WTC11 (cell line): ENCODE measurements at regions not wholly inside any gene's neighbourhood (a gene's known extent, or its start where the extent isn't known, plus 50 kb on each side); places are given as distances from the start of the nearest gene placed in this dataset.

ENCODE experiments used
- AFF4 ChIP-seq: sonication (generic); formaldehyde crosslinking; IDR thresholded peaks from 2 replicates; pipeline ENCODE4 v1.8.1; 2023; ENCODE audit warnings: mild to moderate bottlenecking, missing genetic modification reagents, borderline replicate concordance
- CTCF ChIP-seq: fragments of 200-600 bp; IDR thresholded peaks from 2 replicates; pipeline ENCODE4 v1.8.0; 2022; ENCODE audit warnings: antibody characterized with exemption
- E2F4 ChIP-seq: sonication (generic); formaldehyde crosslinking; IDR thresholded peaks from 2 replicates; pipeline ENCODE4 v1.8.1; 2022; ENCODE audit warnings: low read depth, mild to moderate bottlenecking, moderate library complexity, missing genetic modification reagents, borderline replicate concordance
- ELF4 ChIP-seq: sonication (generic); formaldehyde crosslinking; IDR thresholded peaks from 2 replicates; pipeline ENCODE4 v1.8.1; 2022; ENCODE audit warnings: low read depth, mild to moderate bottlenecking, moderate library complexity, missing genetic modification reagents
- ETV6 ChIP-seq: sonication (generic); formaldehyde crosslinking; IDR thresholded peaks from 2 replicates; pipeline ENCODE4 v1.8.1; 2022; ENCODE audit warnings: mild to moderate bottlenecking, missing genetic modification reagents
- JUN ChIP-seq: sonication (generic); formaldehyde crosslinking; IDR thresholded peaks from 2 replicates; pipeline ENCODE4 v1.8.0; 2023; ENCODE audit warnings: mild to moderate bottlenecking, missing genetic modification reagents
- NFYB ChIP-seq: sonication (generic); formaldehyde crosslinking; conservative IDR thresholded peaks from 2 replicates; pipeline ENCODE4 v1.8.0; 2022; ENCODE audit warnings: low read depth, missing genetic modification reagents
- PRDM15 ChIP-seq: sonication (generic); formaldehyde crosslinking; IDR thresholded peaks from 2 replicates; pipeline ENCODE4 v1.8.0; 2022; ENCODE audit warnings: missing genetic modification reagents
- SP1 ChIP-seq: sonication (generic); formaldehyde crosslinking; conservative IDR thresholded peaks from 2 replicates; pipeline ENCODE4 v1.8.1; 2022; ENCODE audit warnings: missing genetic modification reagents
- TP53 ChIP-seq: sonication (generic); formaldehyde crosslinking; IDR thresholded peaks from 2 replicates; pipeline ENCODE4 v1.8.1; 2023; ENCODE audit warnings: mild to moderate bottlenecking, missing genetic modification reagents
- USF1 ChIP-seq: sonication (generic); formaldehyde crosslinking; IDR thresholded peaks from 2 replicates; pipeline ENCODE4 v1.8.0; 2022; ENCODE audit warnings: mild to moderate bottlenecking, missing genetic modification reagents
- ZNF317 ChIP-seq: sonication (generic); formaldehyde crosslinking; IDR thresholded peaks from 2 replicates; pipeline ENCODE4 v1.8.1; 2023; ENCODE audit warnings: low read depth, mild to moderate bottlenecking, moderate library complexity, missing genetic modification reagents, borderline replicate concordance
- TF ChIP-seq, protein P1 (sequence below): sonication (generic); formaldehyde crosslinking; IDR thresholded peaks from 2 replicates; pipeline ENCODE4 v1.8.0; 2022; ENCODE audit warnings: mild to moderate bottlenecking, missing genetic modification reagents

- TF ChIP-seq ZNF317 (CRISPR knock-in tag): no peak
- TF ChIP-seq CTCF: no peak
- no peak for TF ChIP-seq SP1
- TF ChIP-seq ELF4: no peak
- TF ChIP-seq USF1 (CRISPR knock-in tag): no peak
- no peak for TF ChIP-seq JUN (CRISPR knock-in tag)
- no peak for TF ChIP-seq E2F4 (CRISPR knock-in tag)
- TF ChIP-seq TP53 (CRISPR knock-in tag): no peak
- TF ChIP-seq PRDM15 (CRISPR knock-in tag): no peak
- no peak for TF ChIP-seq ETV6
- TF ChIP-seq NFYB: no peak
- no peak for TF ChIP-seq AFF4 (CRISPR knock-in tag)
- TF ChIP-seq, protein P1, sequence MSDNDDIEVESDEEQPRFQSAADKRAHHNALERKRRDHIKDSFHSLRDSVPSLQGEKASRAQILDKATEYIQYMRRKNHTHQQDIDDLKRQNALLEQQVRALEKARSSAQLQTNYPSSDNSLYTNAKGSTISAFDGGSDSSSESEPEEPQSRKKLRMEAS (CRISPR knock-in tag): no peak
These were observed 107.6 kb upstream of the PRSS3 start for GRCh38 chr9:33687779-33688178.
